Thyroid gland (tissue), 4 donors: ENCODE measurements at regions not wholly inside any gene's neighbourhood (a gene's known extent, or its start where the extent isn't known, plus 50 kb on each side); places are given as distances from the start of the nearest gene placed in this dataset.

Experiments used
- DNase-seq, 2 donors: peaks; one replicate each; pipeline ENCODE4 v3.0.0-alpha.2; 2019
- H3K27ac ChIP-seq, 3 donors: fragments of 200-600 bp; sonication (generic); 1 replicate in 2 of 3; 2 replicates in 1 of 3; pipeline ENCODE4 v1.5.1; 2016 to 2019; ENCODE audit warnings: mild to moderate bottlenecking in 1 of 3, moderate library complexity in 1 of 3
- H3K27me3 ChIP-seq: fragments of 200-600 bp; sonication (generic); one replicate; pipeline ENCODE4 v1.5.1; 2019
- H3K36me3 ChIP-seq, 2 donors: fragments of 200-600 bp; sonication (generic); one replicate each; pipeline ENCODE4 v1.5.1; 2016 to 2019
- H3K4me1 ChIP-seq, 2 donors: fragments of 200-600 bp; sonication (generic); one replicate each; pipeline ENCODE4 v1.5.1; 2017 to 2019
- H3K4me3 ChIP-seq, 3 donors: fragments of 200-600 bp; sonication (generic); replicated peaks in 1 of 3; 1 replicate in 2 of 3; 2 replicates in 1 of 3; pipeline ENCODE4 v1.5.1; 2016; ENCODE audit warnings: mild to moderate bottlenecking in 1 of 3
- H3K9me3 ChIP-seq: fragments of 200-600 bp; sonication (generic); one replicate; pipeline ENCODE4 v1.5.1; 2017
- CTCF ChIP-seq, 6 experiments: fragments of 200-600 bp in 3 of 6; fragments of 450-650 bp in 3 of 6; sonication (generic) in 3 of 6; IDR thresholded peaks; one replicate each; pipeline ENCODE4 v1.5.1; 2016 to 2019; ENCODE audit warnings: antibody characterized with exemption in 6 of 6, mild to moderate bottlenecking in 2 of 6, inconsistent platforms in 1 of 6, moderate library complexity in 1 of 6
- POLR2A ChIP-seq, 2 donors: fragments of 450-650 bp; IDR thresholded peaks; one replicate each; pipeline ENCODE4 v1.6.1; 2017; ENCODE audit warnings: antibody characterized with exemption in 2 of 2, mild to moderate bottlenecking in 2 of 2, moderate library complexity in 1 of 2
- WGBS, 2 donors: methylation state at CpG; one replicate each; pipeline ENCODE4 v1.1.5; 2017; 5-methylcytosine and 5-hydroxymethylcytosine counted together
- intact Hi-C: fragments of 100-400 bp; cut with DNase I; formaldehyde crosslinking; loops from one replicate; pipeline ENCODE4 v1.15.1; 2023

- WGBS, 2 donors = 77 to 81% methylated on average over 1 of the region's 1 CpG
- TF ChIP-seq POLR2A (IDR thresholded peaks at IDR 0.05) = no peak
- no peak for TF ChIP-seq CTCF (IDR thresholded peaks at IDR 0.05)
- H3K36me3 ChIP-seq = no peaks in the 10 kb centered on the region
These were observed 815.1 kb downstream of the TLE1 start for GRCh38 chr9:80874276-80874675.

GRCh38 chr9:80873861-80874260 lies 815.5 kb downstream of the TLE1 start:
- Histone ChIP-seq H3K27ac (no peak overlapping the region), H3K9me3 (no peaks in the 10 kb centered on the region), H3K4me1 (no peaks in the 10 kb centered on the region), H3K36me3 (no peaks in the 10 kb centered on the region), H3K4me3 (no peak overlapping the region), H3K27me3 (no peaks in the 10 kb centered on the region)
- 65 to 74% methylated on average over 2 of the region's 2 CpGs for WGBS, 2 donors
- DNase-seq = no peak
- TF ChIP-seq POLR2A (IDR thresholded peaks at IDR 0.05) (no peak), CTCF (IDR thresholded peaks at IDR 0.05) (no peak)
- intact Hi-C loops = no loop called here

More at GRCh38 chr9:80874276-80874675, 815.1 kb downstream of the TLE1 start:
- DNase-seq = no peak
- Histone ChIP-seq H3K4me3 (no peak overlapping the region), H3K9me3 (no peaks in the 10 kb centered on the region), H3K4me1 (no peaks in the 10 kb centered on the region), H3K27me3 (no peaks in the 10 kb centered on the region), H3K27ac (no peak overlapping the region)
- intact Hi-C loops = no loop called here

GRCh38 chr9:80871596-80871995 lies 817.8 kb downstream of the TLE1 start:
- Histone ChIP-seq H3K36me3 (no peaks in the 10 kb centered on the region), H3K9me3 (no peaks in the 10 kb centered on the region), H3K27ac (no peak overlapping the region), H3K4me3 (no peak overlapping the region), H3K27me3 (no peaks in the 10 kb centered on the region), H3K4me1 (no peaks in the 10 kb centered on the region)
- no peak for DNase-seq
- intact Hi-C loops = no loop called here
- no peak for TF ChIP-seq POLR2A (IDR thresholded peaks at IDR 0.05)
- no peak for TF ChIP-seq CTCF (IDR thresholded peaks at IDR 0.05)

DNA sequence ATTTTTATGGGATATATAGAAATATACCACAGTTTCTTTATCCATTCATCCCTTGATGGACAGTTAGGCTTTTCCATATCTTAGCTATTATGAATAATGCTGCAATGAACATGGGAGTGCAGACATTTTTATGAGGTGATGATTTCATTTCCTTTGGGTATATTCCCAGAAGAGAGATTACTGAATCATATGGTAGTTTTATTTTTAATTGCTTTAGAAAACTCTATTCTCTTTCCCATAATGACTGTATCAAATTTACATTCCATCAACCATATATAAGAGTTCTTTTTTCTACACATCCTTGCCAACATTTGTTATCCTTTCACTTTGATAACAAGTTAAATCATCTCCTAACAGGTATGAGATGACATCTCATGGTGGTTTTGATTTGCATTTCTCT lies 821.6 kb downstream of the TLE1 start:
- Histone ChIP-seq H3K9me3 (no peaks in the 10 kb centered on the region), H3K27ac (no peak overlapping the region), H3K4me1 (no peaks in the 10 kb centered on the region), H3K4me3 (no peak overlapping the region), H3K27me3 (no peaks in the 10 kb centered on the region), H3K36me3 (no peaks in the 10 kb centered on the region)
- no peak for TF ChIP-seq CTCF (IDR thresholded peaks at IDR 0.05)
- TF ChIP-seq POLR2A (IDR thresholded peaks at IDR 0.05) = no peak
- intact Hi-C loops = no loop called here
- no peak for DNase-seq

- H3K4me3 ChIP-seq = no peak overlapping the region
- 95% methylated on average over 2 of the region's 2 CpGs for WGBS, 2 donors
- H3K4me1 ChIP-seq = no peaks in the 10 kb centered on the region
- no peak overlapping the region for H3K27ac ChIP-seq
- DNase-seq = no peak
- H3K9me3 ChIP-seq = no peaks in the 10 kb centered on the region
- intact Hi-C loops = no loop called here
- H3K36me3 ChIP-seq = no peaks in the 10 kb centered on the region
- no peaks in the 10 kb centered on the region for H3K27me3 ChIP-seq
- no peak for TF ChIP-seq CTCF (IDR thresholded peaks at IDR 0.05)
- TF ChIP-seq POLR2A (IDR thresholded peaks at IDR 0.05) = no peak
These were observed 822.6 kb downstream of the TLE1 start for GRCh38 chr9:80866576-80867227.
